Right ventricle myocardium superior (tissue), 1 donor: ENCODE measurements at regions not wholly inside any gene's neighbourhood (a gene's known extent, or its start where the extent isn't known, plus 50 kb on each side); places are given as distances from the start of the nearest gene placed in this dataset.

ENCODE experiments used
- ATAC-seq: fragments of 200-7000 bp; cut with Tn5 transposase; one replicate; pipeline ENCODE4 v1.9.1; 2020; ENCODE audit warnings: mild to moderate bottlenecking; ENCODE audit not compliant: poor library complexity
- DNase-seq: peaks from one replicate; pipeline ENCODE4 v3.0.0-alpha.2; 2020
- intact Hi-C: fragments of 100-400 bp; cut with DNase I; formaldehyde crosslinking; loops from one replicate; pipeline ENCODE4 v1.11.2; 2022
- donor health status: DM: no; HTN: yes; CAD: no; lungs with severe emphysema.

GRCh38 chr5:13574574-13574973, 369.9 kb downstream of the DNAH5 start:
- ATAC-seq, result no peak
- no peak for DNase-seq
- intact Hi-C loops, result no loop called here

GRCh38 chr5:13572163-13572562, 372.3 kb downstream of the DNAH5 start:
- DNase-seq (no peak), ATAC-seq (no peak)
- intact Hi-C loops, result no loop called here

GRCh38 chr5:13569090-13569715, 375.3 kb downstream of the DNAH5 start:
- ATAC-seq (no peak), DNase-seq (no peak)
- intact Hi-C loops, result no loop called here

GRCh38 chr5:13567819-13568218, 376.7 kb downstream of the DNAH5 start:
- intact Hi-C loops, result no loop called here
- ATAC-seq (no peak), DNase-seq (no peak)

GRCh38 chr5:13566871-13567339, 377.6 kb downstream of the DNAH5 start:
- intact Hi-C loops, result no loop called here
- ATAC-seq, result no peak
- no peak for DNase-seq

GRCh38 chr5:13558408-13558807, 386.1 kb downstream of the DNAH5 start:
- ATAC-seq, result no peak
- intact Hi-C loops, result no loop called here
- no peak for DNase-seq

- intact Hi-C loops, result no loop called here
- DNase-seq, result no peak
- ATAC-seq, result no peak
These were observed 390.6 kb downstream of the DNAH5 start for GRCh38 chr5:13553896-13554295.

GRCh38 chr5:13552361-13552760, 392.1 kb downstream of the DNAH5 start:
- DNase-seq (no peak), ATAC-seq (no peak)
- intact Hi-C loops, result no loop called here

- no peak for ATAC-seq
- no peak for DNase-seq
- intact Hi-C loops, result no loop called here
These were observed 392.8 kb downstream of the DNAH5 start for GRCh38 chr5:13551645-13552044.

- intact Hi-C loops, result no loop called here
- no peak for ATAC-seq
These were observed 404.2 kb downstream of the DNAH5 start for GRCh38 chr5:13540168-13540750.

GRCh38 chr5:13536933-13537332, 407.6 kb downstream of the DNAH5 start:
- DNase-seq (no peak), ATAC-seq (no peak)
- intact Hi-C loops, result no loop called here

More at GRCh38 chr5:13540168-13540750, 404.2 kb downstream of the DNAH5 start:
- no peak for DNase-seq

- no peak for ATAC-seq
- intact Hi-C loops, result no loop called here
- DNase-seq, result no peak
These were observed 410.7 kb downstream of the DNAH5 start for GRCh38 chr5:13533833-13534232.

GRCh38 chr5:13529300-13529699, 415.2 kb downstream of the DNAH5 start:
- DNase-seq, result no peak
- ATAC-seq, result no peak
- intact Hi-C loops, result no loop called here

- intact Hi-C loops, result no loop called here
- no peak for ATAC-seq
These were observed 419.6 kb downstream of the DNAH5 start for GRCh38 chr5:13524936-13525335.

GRCh38 chr5:13519131-13519530, 425.4 kb downstream of the DNAH5 start:
- ATAC-seq (no peak), DNase-seq (no peak)
- intact Hi-C loops, result no loop called here

More at GRCh38 chr5:13524936-13525335, 419.6 kb downstream of the DNAH5 start:
- no peak for DNase-seq

- DNase-seq (no peak), ATAC-seq (no peak)
- intact Hi-C loops, result no loop called here
These were observed 428.3 kb downstream of the DNAH5 start for GRCh38 chr5:13516195-13516594.

- intact Hi-C loops, result no loop called here
- ATAC-seq, result no peak
These were observed 433.0 kb downstream of the DNAH5 start for GRCh38 chr5:13511442-13511841.

GRCh38 chr5:13510616-13511015, 433.9 kb downstream of the DNAH5 start:
- intact Hi-C loops, result no loop called here
- ATAC-seq, result no peak

More at GRCh38 chr5:13511442-13511841, 433.0 kb downstream of the DNAH5 start:
- DNase-seq, result no peak

GRCh38 chr5:13508559-13508958, 435.9 kb downstream of the DNAH5 start:
- no peak for ATAC-seq
- no peak for DNase-seq
- intact Hi-C loops, result no loop called here

More at GRCh38 chr5:13510616-13511015, 433.9 kb downstream of the DNAH5 start:
- DNase-seq, result no peak

GRCh38 chr5:13505326-13505725, 439.2 kb downstream of the DNAH5 start:
- no peak for DNase-seq
- intact Hi-C loops, result no loop called here
- no peak for ATAC-seq

- ATAC-seq (no peak), DNase-seq (no peak)
- intact Hi-C loops, result no loop called here
These were observed 441.5 kb downstream of the DNAH5 start for GRCh38 chr5:13503017-13503416.
